ENCODE measurements at regions not wholly inside any gene's neighbourhood (a gene's known extent, or its start where the extent isn't known, plus 50 kb on each side); places are given as distances from the start of the nearest gene placed in this dataset.
A peak's percentile ranks its signal among the peaks of the same experiment; 100 is the strongest.
"Not testable (repeated sequence)": the region's sequence is repeated elsewhere in the genome, so short reads cannot be mapped to it uniquely, and the experiment has no call there.

- DNase-seq, result no peak
These were observed 77.6 kb upstream of the FRMPD4 start for GRCh38 chrX:12060489-12061260.

GRCh38 chrX:12065251-12065650 lies 73.0 kb upstream of the FRMPD4 start:
- DNase-seq, result peak; percentile 55

- DNase-seq, result no peak
These were observed 62.2 kb upstream of the FRMPD4 start for GRCh38 chrX:12076046-12076445.

GRCh38 chrX:12080265-12080664 lies 58.0 kb upstream of the FRMPD4 start:
- peak; percentile 66 for DNase-seq

GRCh38 chrX:12082959-12083358 lies 55.3 kb upstream of the FRMPD4 start:
- DNase-seq, result not testable (repeated sequence)
